ENCODE measurements at regions not wholly inside any gene's neighbourhood (a gene's known extent, or its start where the extent isn't known, plus 50 kb on each side); places are given as distances from the start of the nearest gene placed in this dataset.

DNA sequence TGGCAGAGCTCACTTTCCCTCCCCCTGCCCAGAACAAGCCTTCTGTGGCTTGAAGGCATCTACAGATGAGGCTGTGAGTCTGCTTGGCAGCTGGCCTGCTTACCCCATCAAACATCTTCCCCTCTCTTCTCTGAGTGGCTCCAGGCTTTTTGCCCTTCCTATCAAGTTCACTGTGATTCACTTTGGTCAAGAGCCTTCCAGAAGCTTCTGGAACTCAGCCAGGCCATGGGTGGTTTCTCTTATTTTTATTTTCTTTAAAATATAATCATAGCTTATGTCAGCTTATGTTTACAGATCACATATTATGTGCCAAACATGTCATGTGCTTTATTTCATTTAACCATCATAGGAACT, 267.0 kb downstream of the SEC61B start:
- TF ChIP-seq CTCF (IDR thresholded peaks at IDR 0.05) (no peak), MYBL2 (CRISPR knock-in tag; IDR thresholded peaks at IDR 0.05) (no peak), ZNF138 (CRISPR knock-in tag; conservative IDR thresholded peaks at IDR 0.05) (no peak), ATF1 (CRISPR knock-in tag; IDR thresholded peaks at IDR 0.05) (no peak), NFATC4 (CRISPR knock-in tag; IDR thresholded peaks at IDR 0.05) (no peak), NR1H2 (CRISPR knock-in tag; IDR thresholded peaks at IDR 0.05) (no peak), ZNF232 (CRISPR knock-in tag; IDR thresholded peaks at IDR 0.05) (no peak), JUN (CRISPR knock-in tag; IDR thresholded peaks at IDR 0.05) (no peak), ZNF219 (CRISPR knock-in tag; IDR thresholded peaks at IDR 0.05; ENCODE audit: borderline replicate concordance) (no peak), MAX (CRISPR knock-in tag; IDR thresholded peaks at IDR 0.05) (no peak)
- TF ChIP-seq, protein P1, sequence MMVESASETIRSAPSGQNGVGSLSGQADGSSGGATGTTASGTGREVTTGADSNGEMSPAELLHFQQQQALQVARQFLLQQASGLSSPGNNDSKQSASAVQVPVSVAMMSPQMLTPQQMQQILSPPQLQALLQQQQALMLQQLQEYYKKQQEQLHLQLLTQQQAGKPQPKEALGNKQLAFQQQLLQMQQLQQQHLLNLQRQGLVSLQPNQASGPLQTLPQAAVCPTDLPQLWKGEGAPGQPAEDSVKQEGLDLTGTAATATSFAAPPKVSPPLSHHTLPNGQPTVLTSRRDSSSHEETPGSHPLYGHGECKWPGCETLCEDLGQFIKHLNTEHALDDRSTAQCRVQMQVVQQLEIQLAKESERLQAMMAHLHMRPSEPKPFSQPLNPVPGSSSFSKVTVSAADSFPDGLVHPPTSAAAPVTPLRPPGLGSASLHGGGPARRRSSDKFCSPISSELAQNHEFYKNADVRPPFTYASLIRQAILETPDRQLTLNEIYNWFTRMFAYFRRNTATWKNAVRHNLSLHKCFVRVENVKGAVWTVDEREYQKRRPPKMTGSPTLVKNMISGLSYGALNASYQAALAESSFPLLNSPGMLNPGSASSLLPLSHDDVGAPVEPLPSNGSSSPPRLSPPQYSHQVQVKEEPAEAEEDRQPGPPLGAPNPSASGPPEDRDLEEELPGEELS (CRISPR knock-in tag; IDR thresholded peaks at IDR 0.05), result no peak
- TF ChIP-seq, protein P2, sequence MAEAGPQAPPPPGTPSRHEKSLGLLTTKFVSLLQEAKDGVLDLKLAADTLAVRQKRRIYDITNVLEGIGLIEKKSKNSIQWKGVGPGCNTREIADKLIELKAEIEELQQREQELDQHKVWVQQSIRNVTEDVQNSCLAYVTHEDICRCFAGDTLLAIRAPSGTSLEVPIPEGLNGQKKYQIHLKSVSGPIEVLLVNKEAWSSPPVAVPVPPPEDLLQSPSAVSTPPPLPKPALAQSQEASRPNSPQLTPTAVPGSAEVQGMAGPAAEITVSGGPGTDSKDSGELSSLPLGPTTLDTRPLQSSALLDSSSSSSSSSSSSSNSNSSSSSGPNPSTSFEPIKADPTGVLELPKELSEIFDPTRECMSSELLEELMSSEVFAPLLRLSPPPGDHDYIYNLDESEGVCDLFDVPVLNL (CRISPR knock-in tag; IDR thresholded peaks at IDR 0.05; ENCODE audit: borderline replicate concordance, low read depth), result no peak
- TF ChIP-seq, protein P3, sequence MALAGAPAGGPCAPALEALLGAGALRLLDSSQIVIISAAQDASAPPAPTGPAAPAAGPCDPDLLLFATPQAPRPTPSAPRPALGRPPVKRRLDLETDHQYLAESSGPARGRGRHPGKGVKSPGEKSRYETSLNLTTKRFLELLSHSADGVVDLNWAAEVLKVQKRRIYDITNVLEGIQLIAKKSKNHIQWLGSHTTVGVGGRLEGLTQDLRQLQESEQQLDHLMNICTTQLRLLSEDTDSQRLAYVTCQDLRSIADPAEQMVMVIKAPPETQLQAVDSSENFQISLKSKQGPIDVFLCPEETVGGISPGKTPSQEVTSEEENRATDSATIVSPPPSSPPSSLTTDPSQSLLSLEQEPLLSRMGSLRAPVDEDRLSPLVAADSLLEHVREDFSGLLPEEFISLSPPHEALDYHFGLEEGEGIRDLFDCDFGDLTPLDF (CRISPR knock-in tag; IDR thresholded peaks at IDR 0.05), result no peak

Data from WTC11 (cell line).